ENCODE measurements at regions not wholly inside any gene's neighbourhood (a gene's known extent, or its start where the extent isn't known, plus 50 kb on each side); places are given as distances from the start of the nearest gene placed in this dataset.

DNA sequence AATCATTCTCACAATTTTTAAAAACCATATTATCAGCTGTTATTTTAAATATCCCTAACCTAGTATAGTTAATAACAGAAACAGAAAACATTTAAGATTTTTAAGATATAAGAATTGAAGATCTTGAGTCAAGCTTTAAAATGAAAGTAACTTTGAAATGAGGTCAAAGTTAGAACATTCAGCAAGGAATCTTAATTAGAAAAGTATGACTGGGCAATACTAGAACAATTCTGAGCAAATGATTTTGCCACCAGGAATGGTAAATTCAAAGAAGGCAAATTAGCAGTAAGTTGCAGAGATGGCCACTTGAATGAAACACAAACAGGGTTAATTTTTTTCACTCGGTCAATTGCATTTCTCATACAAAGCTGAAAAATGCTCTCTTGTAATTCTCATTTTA, 117.9 kb downstream of the NXNL2 start:
- Histone ChIP-seq H3K27me3 (ENCODE audit: low read depth) (no peaks in the 10 kb centered on the region), H3K36me3 (no peaks in the 10 kb centered on the region), H3K4me1 (peaks cover 23% of the 10 kb centered on the region), H3K27ac (replicated peaks) (peak overlapping the region; percentile 50), H3K9me3 (replicated peaks) (peaks cover 9% of the 10 kb centered on the region), H3K4me3 (no peak overlapping the region)
- intact Hi-C loops (cut with micrococcal nuclease) = no loop called here
- DNase-seq = no peak
- TF ChIP-seq, protein P1, sequence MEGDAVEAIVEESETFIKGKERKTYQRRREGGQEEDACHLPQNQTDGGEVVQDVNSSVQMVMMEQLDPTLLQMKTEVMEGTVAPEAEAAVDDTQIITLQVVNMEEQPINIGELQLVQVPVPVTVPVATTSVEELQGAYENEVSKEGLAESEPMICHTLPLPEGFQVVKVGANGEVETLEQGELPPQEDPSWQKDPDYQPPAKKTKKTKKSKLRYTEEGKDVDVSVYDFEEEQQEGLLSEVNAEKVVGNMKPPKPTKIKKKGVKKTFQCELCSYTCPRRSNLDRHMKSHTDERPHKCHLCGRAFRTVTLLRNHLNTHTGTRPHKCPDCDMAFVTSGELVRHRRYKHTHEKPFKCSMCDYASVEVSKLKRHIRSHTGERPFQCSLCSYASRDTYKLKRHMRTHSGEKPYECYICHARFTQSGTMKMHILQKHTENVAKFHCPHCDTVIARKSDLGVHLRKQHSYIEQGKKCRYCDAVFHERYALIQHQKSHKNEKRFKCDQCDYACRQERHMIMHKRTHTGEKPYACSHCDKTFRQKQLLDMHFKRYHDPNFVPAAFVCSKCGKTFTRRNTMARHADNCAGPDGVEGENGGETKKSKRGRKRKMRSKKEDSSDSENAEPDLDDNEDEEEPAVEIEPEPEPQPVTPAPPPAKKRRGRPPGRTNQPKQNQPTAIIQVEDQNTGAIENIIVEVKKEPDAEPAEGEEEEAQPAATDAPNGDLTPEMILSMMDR (IDR thresholded peaks at IDR 0.05; ENCODE audit: borderline replicate concordance) = no peak

DNA sequence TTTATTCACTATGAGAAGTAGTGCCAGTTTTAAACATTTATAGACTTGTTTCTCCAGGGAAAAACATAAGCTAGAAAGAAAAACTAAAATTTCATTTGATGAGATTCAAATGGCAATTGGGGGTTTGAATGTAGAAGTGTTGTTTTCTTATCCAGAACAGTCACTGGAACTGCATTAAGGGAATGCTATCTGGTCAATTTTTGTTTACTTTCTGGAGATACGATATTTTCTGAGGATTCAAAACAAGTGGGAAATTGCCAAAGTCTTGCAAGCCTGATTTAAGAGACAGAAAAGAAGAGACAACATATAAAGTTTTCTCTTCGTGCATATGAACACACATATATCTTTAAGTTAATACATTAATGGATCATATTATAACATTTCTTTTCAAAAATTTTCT, 118.4 kb downstream of the NXNL2 start:
- peaks cover 9% of the 10 kb centered on the region for H3K9me3 ChIP-seq (replicated peaks)
- TF ChIP-seq, protein P1 (IDR thresholded peaks at IDR 0.05; ENCODE audit: borderline replicate concordance) = no peak
- no peak for DNase-seq
- no peaks in the 10 kb centered on the region for H3K27me3 ChIP-seq (ENCODE audit: low read depth)
- H3K27ac ChIP-seq (replicated peaks) = peak overlapping the region; percentile 50
- intact Hi-C loops (cut with micrococcal nuclease) = no loop called here
- H3K36me3 ChIP-seq = no peaks in the 10 kb centered on the region
- no peak overlapping the region for H3K4me3 ChIP-seq
- H3K4me1 ChIP-seq = peaks cover 27% of the 10 kb centered on the region

DNA sequence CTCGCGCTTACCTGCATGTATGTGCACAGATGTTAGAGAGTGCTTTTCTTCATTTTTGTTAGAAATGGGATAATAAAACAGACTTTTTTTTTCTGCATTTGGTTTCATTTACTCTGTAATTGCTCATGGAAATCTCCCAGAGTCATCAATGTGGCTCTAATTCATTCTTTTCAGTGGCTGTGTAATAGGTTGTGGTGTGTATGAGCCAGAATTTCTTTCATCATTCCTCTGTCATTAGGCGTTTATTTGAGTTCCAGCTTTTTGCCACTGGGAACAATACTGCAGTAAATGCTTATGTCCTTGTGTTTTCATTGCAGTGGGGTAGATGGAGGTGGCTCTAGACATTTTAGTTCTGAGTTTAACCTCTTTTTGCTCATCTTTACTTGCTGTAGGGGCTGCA, 118.9 kb downstream of the NXNL2 start:
- peaks cover 6% of the 10 kb centered on the region for H3K9me3 ChIP-seq (replicated peaks)
- intact Hi-C loops (cut with micrococcal nuclease) = no loop called here
- H3K4me1 ChIP-seq = peaks cover 32% of the 10 kb centered on the region
- no peak overlapping the region for H3K4me3 ChIP-seq
- DNase-seq = no peak
- TF ChIP-seq, protein P1 (IDR thresholded peaks at IDR 0.05; ENCODE audit: borderline replicate concordance) = no peak
- no peaks in the 10 kb centered on the region for H3K27me3 ChIP-seq (ENCODE audit: low read depth)
- H3K36me3 ChIP-seq = no peaks in the 10 kb centered on the region
- no peak overlapping the region for H3K27ac ChIP-seq (replicated peaks)

DNA sequence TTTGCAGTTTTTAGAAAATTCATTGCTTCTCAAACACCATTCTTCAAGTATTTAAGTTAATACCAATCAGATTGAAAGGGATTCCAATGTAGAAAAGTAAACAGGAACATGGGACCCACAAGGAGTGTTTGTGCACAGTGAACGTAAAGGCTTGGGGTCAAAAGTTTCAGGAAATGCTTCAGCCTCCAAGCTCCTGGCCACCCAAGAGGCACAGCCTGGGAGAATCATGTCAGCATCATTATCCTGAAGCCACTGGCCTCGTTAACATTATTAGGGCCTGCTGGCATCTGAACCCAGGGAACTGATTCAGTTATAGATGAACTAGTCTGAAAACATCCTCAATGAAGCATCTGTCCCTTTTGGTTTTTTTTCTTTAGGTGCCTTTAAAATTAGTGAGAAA, 122.9 kb downstream of the NXNL2 start:
- peak overlapping the region; percentile 53 for H3K27ac ChIP-seq (replicated peaks)
- H3K9me3 ChIP-seq (replicated peaks) = no peaks in the 10 kb centered on the region
- TF ChIP-seq, protein P1 (IDR thresholded peaks at IDR 0.05; ENCODE audit: borderline replicate concordance) = no peak
- H3K4me3 ChIP-seq = no peak overlapping the region
- DNase-seq = no peak
- no peaks in the 10 kb centered on the region for H3K27me3 ChIP-seq (ENCODE audit: low read depth)
- intact Hi-C loops (cut with micrococcal nuclease) = no loop called here
- no peaks in the 10 kb centered on the region for H3K36me3 ChIP-seq
- H3K4me1 ChIP-seq = peaks cover 18% of the 10 kb centered on the region

DNA sequence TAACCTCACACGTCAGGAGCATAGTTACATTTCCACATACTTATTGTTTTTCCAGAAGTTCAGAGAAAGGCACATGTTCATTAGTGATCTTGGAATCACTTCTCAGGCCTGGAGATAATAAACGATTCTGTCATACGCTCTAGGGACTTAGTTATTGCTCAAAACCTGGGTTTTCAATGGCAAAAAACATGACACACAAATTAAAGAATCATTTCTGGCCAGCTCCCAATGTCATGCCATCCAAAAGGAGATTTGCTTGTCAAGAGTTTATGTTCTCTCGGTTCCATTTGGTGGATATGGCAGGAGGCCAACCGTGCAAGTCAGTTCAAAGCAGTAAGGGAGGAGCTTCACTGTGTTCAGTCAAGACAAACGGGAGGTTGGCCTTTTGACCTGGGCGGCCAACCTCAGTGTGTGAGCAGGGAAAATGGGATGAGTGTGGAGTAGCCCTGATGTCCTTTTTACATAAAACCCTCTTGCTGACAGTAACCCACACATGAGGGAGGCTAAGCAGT, 123.4 kb downstream of the NXNL2 start:
- TF ChIP-seq, protein P1 (IDR thresholded peaks at IDR 0.05; ENCODE audit: borderline replicate concordance) = no peak
- H3K27ac ChIP-seq (replicated peaks) = peak overlapping the region; percentile 53
- intact Hi-C loops (cut with micrococcal nuclease) = no loop called here
- H3K4me3 ChIP-seq = no peak overlapping the region
- peak; percentile 56 for DNase-seq
- H3K9me3 ChIP-seq (replicated peaks) = no peaks in the 10 kb centered on the region
- no peaks in the 10 kb centered on the region for H3K36me3 ChIP-seq
- peaks cover 14% of the 10 kb centered on the region for H3K4me1 ChIP-seq
- no peaks in the 10 kb centered on the region for H3K27me3 ChIP-seq (ENCODE audit: low read depth)
